Vagina (tissue), 2 donors: ENCODE measurements at regions not wholly inside any gene's neighbourhood (a gene's known extent, or its start where the extent isn't known, plus 50 kb on each side); places are given as distances from the start of the nearest gene placed in this dataset.

Experiments
- DNase-seq, 2 donors: peaks; one replicate each; pipeline ENCODE4 v3.0.0-alpha.2; 2017; ENCODE audit errors: extremely low spot score in 2 of 2
- H3K27ac ChIP-seq: fragments of 200-600 bp; sonication (generic); one replicate; pipeline ENCODE4 v1.5.1; 2019
- H3K27me3 ChIP-seq: fragments of 200-600 bp; sonication (generic); one replicate; pipeline ENCODE4 v1.5.1; 2019
- H3K36me3 ChIP-seq, 2 donors: fragments of 200-600 bp; sonication (generic); one replicate each; pipeline ENCODE4 v1.5.1; 2017 to 2019
- H3K4me1 ChIP-seq: fragments of 200-600 bp; sonication (generic); one replicate; pipeline ENCODE4 v1.5.1; 2019
- H3K4me3 ChIP-seq, 2 donors: fragments of 200-600 bp; sonication (generic); 1 replicate in 1 of 2; 2 replicates in 1 of 2; pipeline ENCODE4 v1.5.1; 2016 to 2019
- H3K9me3 ChIP-seq: fragments of 200-600 bp; sonication (generic); one replicate; pipeline ENCODE4 v1.5.1; 2019
- CTCF ChIP-seq, 3 experiments: fragments of 450-650 bp in 2 of 3; fragments of 200-600 bp in 1 of 3; sonication (generic) in 1 of 3; IDR thresholded peaks; one replicate each; pipeline ENCODE4 v1.5.1; 2017 to 2019; ENCODE audit warnings: antibody characterized with exemption in 3 of 3, mild to moderate bottlenecking in 2 of 3, moderate library complexity in 2 of 3
- POLR2A ChIP-seq, 2 donors: fragments of 450-650 bp; IDR thresholded peaks; one replicate each; pipeline ENCODE4 v1.6.1; 2017; ENCODE audit warnings: antibody characterized with exemption in 2 of 2, mild to moderate bottlenecking in 2 of 2, moderate library complexity in 2 of 2
- POLR2AphosphoS5 ChIP-seq, 2 donors: sonication (generic); formaldehyde crosslinking; IDR thresholded peaks; one replicate each; pipeline ENCODE4 v1.9.0; 2017; ENCODE audit warnings: antibody characterized with exemption in 2 of 2, mild to moderate bottlenecking in 2 of 2, low read depth in 1 of 2; ENCODE audit not compliant: insufficient read depth in 1 of 2
- intact Hi-C: fragments of 100-400 bp; cut with DNase I; formaldehyde crosslinking; loops from one replicate; pipeline ENCODE4 v1.15.1; 2023

DNA sequence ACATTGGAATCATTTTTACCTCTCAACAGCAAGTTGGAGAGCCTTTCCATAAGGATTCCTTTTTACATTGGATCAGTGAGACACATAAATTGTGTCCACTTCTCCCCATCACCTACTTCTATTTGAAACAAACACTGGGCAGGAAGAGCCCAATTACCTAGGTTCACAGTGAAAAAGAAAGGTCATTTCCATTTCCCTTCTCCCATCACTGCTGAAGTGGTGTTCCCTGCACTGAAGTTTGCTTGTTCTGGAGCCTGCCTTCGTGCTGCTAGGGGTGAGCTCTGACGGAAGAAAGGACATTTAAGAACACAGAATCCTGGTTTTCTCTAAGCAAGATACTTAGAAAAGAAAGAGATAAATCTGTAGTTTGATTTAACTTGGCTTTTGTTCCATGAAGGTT lies 123.8 kb upstream of the ZBTB20 start:
- DNase-seq: no peak
- no peaks in the 10 kb centered on the region for H3K9me3 ChIP-seq
- no peak overlapping the region for H3K4me3 ChIP-seq
- intact Hi-C loops: no loop called here
- no peaks in the 10 kb centered on the region for H3K4me1 ChIP-seq
- no peak overlapping the region for H3K27ac ChIP-seq
- H3K36me3 ChIP-seq: no peaks in the 10 kb centered on the region
- H3K27me3 ChIP-seq: no peaks in the 10 kb centered on the region
- no peak for TF ChIP-seq CTCF (IDR thresholded peaks at IDR 0.05)
- no peak for TF ChIP-seq POLR2A (IDR thresholded peaks at IDR 0.05)
- TF ChIP-seq POLR2AphosphoS5 (IDR thresholded peaks at IDR 0.05; ENCODE audit: insufficient read depth in 1 of 2, low read depth in 1 of 2): no peak

GRCh38 chr3:115272036-115272824 lies 125.1 kb upstream of the ZBTB20 start:
- Histone ChIP-seq H3K4me3 (no peak overlapping the region), H3K27ac (no peak overlapping the region), H3K27me3 (no peaks in the 10 kb centered on the region), H3K4me1 (no peaks in the 10 kb centered on the region), H3K36me3 (no peaks in the 10 kb centered on the region), H3K9me3 (no peaks in the 10 kb centered on the region)
- no peak for TF ChIP-seq POLR2AphosphoS5 (IDR thresholded peaks at IDR 0.05; ENCODE audit: insufficient read depth in 1 of 2, low read depth in 1 of 2)
- TF ChIP-seq POLR2A (IDR thresholded peaks at IDR 0.05): no peak
- no peak for TF ChIP-seq CTCF (IDR thresholded peaks at IDR 0.05)
- intact Hi-C loops: no loop called here
- no peak for DNase-seq

- no peaks in the 10 kb centered on the region for H3K27me3 ChIP-seq
- H3K36me3 ChIP-seq: no peaks in the 10 kb centered on the region
- TF ChIP-seq POLR2A (IDR thresholded peaks at IDR 0.05): no peak
- no peak for TF ChIP-seq CTCF (IDR thresholded peaks at IDR 0.05)
- no peak for TF ChIP-seq POLR2AphosphoS5 (IDR thresholded peaks at IDR 0.05; ENCODE audit: insufficient read depth in 1 of 2, low read depth in 1 of 2)
- no peak overlapping the region for H3K27ac ChIP-seq
- H3K9me3 ChIP-seq: no peaks in the 10 kb centered on the region
- peaks cover 5% of the 10 kb centered on the region for H3K4me1 ChIP-seq
- intact Hi-C loops: no loop called here
- H3K4me3 ChIP-seq: no peak overlapping the region
- DNase-seq: no peak
Observed at GRCh38 chr3:115275896-115276295, 128.8 kb upstream of the ZBTB20 start.

GRCh38 chr3:115279939-115280338 lies 132.9 kb upstream of the ZBTB20 start:
- Histone ChIP-seq H3K36me3 (no peaks in the 10 kb centered on the region), H3K4me3 (no peak overlapping the region), H3K4me1 (peaks cover 9% of the 10 kb centered on the region), H3K27me3 (no peaks in the 10 kb centered on the region), H3K9me3 (no peaks in the 10 kb centered on the region), H3K27ac (no peak overlapping the region)
- intact Hi-C loops: no loop called here
- no peak for TF ChIP-seq CTCF (IDR thresholded peaks at IDR 0.05)
- no peak for TF ChIP-seq POLR2A (IDR thresholded peaks at IDR 0.05)
- TF ChIP-seq POLR2AphosphoS5 (IDR thresholded peaks at IDR 0.05; ENCODE audit: insufficient read depth in 1 of 2, low read depth in 1 of 2): no peak
- no peak for DNase-seq

GRCh38 chr3:115280506-115280905 lies 133.4 kb upstream of the ZBTB20 start:
- no peak overlapping the region for H3K4me3 ChIP-seq
- H3K36me3 ChIP-seq: no peaks in the 10 kb centered on the region

More at GRCh38 chr3:115280506-115280905, 133.4 kb upstream of the ZBTB20 start:
- H3K4me1 ChIP-seq: peaks cover 9% of the 10 kb centered on the region
- no peak for DNase-seq
- intact Hi-C loops: no loop called here
- H3K9me3 ChIP-seq: no peaks in the 10 kb centered on the region
- no peak for TF ChIP-seq POLR2AphosphoS5 (IDR thresholded peaks at IDR 0.05; ENCODE audit: insufficient read depth in 1 of 2, low read depth in 1 of 2)
- no peak overlapping the region for H3K27ac ChIP-seq
- no peaks in the 10 kb centered on the region for H3K27me3 ChIP-seq
